Thyroid gland (tissue), 4 donors: ENCODE measurements at regions not wholly inside any gene's neighbourhood (a gene's known extent, or its start where the extent isn't known, plus 50 kb on each side); places are given as distances from the start of the nearest gene placed in this dataset.
"Not testable (repeated sequence)": the region's sequence is repeated elsewhere in the genome, so short reads cannot be mapped to it uniquely, and the experiment has no call there.

Experiments used
- DNase-seq, 2 donors: peaks; one replicate each; pipeline ENCODE4 v3.0.0-alpha.2; 2019
- H3K27ac ChIP-seq, 3 donors: fragments of 200-600 bp; sonication (generic); 1 replicate in 2 of 3; 2 replicates in 1 of 3; pipeline ENCODE4 v1.5.1; 2016 to 2019; ENCODE audit warnings: mild to moderate bottlenecking in 1 of 3, moderate library complexity in 1 of 3
- H3K27me3 ChIP-seq: fragments of 200-600 bp; sonication (generic); one replicate; pipeline ENCODE4 v1.5.1; 2019
- H3K36me3 ChIP-seq, 2 donors: fragments of 200-600 bp; sonication (generic); one replicate each; pipeline ENCODE4 v1.5.1; 2016 to 2019
- H3K4me1 ChIP-seq, 2 donors: fragments of 200-600 bp; sonication (generic); one replicate each; pipeline ENCODE4 v1.5.1; 2017 to 2019
- H3K4me3 ChIP-seq, 3 donors: fragments of 200-600 bp; sonication (generic); replicated peaks in 1 of 3; 1 replicate in 2 of 3; 2 replicates in 1 of 3; pipeline ENCODE4 v1.5.1; 2016; ENCODE audit warnings: mild to moderate bottlenecking in 1 of 3
- H3K9me3 ChIP-seq: fragments of 200-600 bp; sonication (generic); one replicate; pipeline ENCODE4 v1.5.1; 2017
- POLR2A ChIP-seq, 2 donors: fragments of 450-650 bp; IDR thresholded peaks; one replicate each; pipeline ENCODE4 v1.6.1; 2017; ENCODE audit warnings: antibody characterized with exemption in 2 of 2, mild to moderate bottlenecking in 2 of 2, moderate library complexity in 1 of 2
- WGBS, 2 donors: methylation state at CpG; one replicate each; pipeline ENCODE4 v1.1.5; 2017; 5-methylcytosine and 5-hydroxymethylcytosine counted together
- intact Hi-C: fragments of 100-400 bp; cut with DNase I; formaldehyde crosslinking; loops from one replicate; pipeline ENCODE4 v1.15.1; 2023
- TF ChIP-seq, protein P1 (sequence below), 6 experiments: fragments of 200-600 bp in 3 of 6; fragments of 450-650 bp in 3 of 6; sonication (generic) in 3 of 6; IDR thresholded peaks; one replicate each; pipeline ENCODE4 v1.5.1; 2016 to 2019; ENCODE audit warnings: antibody characterized with exemption in 6 of 6, mild to moderate bottlenecking in 2 of 6, inconsistent platforms in 1 of 6, moderate library complexity in 1 of 6

DNA sequence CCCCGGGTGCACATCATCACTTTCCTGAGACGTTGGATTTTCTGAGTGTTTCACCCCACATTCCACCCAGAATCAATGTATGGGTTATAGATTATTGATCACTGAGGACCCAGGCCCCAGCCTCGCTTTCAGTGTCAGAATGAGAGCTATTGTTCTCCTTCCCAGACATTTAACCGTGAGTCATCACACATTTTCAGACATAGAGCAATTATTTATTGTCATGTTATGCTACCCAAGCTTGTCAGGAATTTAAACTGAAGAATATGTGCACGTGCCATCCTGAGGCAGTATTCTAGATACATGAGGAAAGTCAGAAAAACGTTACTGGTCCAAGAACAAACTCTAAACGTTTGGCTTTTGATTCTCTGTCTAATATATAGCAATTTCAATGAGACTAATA is 276.6 kb upstream of the ZNF507 start:
- Histone ChIP-seq H3K27ac (no peak overlapping the region), H3K4me1 (no peaks in the 10 kb centered on the region), H3K9me3 (no peaks in the 10 kb centered on the region), H3K27me3 (no peaks in the 10 kb centered on the region), H3K36me3 (no peaks in the 10 kb centered on the region), H3K4me3 (no peak overlapping the region)
- 64 to 76% methylated on average over 7 of the region's 7 CpGs for WGBS, 2 donors
- no peak for DNase-seq
- TF ChIP-seq, protein P1, sequence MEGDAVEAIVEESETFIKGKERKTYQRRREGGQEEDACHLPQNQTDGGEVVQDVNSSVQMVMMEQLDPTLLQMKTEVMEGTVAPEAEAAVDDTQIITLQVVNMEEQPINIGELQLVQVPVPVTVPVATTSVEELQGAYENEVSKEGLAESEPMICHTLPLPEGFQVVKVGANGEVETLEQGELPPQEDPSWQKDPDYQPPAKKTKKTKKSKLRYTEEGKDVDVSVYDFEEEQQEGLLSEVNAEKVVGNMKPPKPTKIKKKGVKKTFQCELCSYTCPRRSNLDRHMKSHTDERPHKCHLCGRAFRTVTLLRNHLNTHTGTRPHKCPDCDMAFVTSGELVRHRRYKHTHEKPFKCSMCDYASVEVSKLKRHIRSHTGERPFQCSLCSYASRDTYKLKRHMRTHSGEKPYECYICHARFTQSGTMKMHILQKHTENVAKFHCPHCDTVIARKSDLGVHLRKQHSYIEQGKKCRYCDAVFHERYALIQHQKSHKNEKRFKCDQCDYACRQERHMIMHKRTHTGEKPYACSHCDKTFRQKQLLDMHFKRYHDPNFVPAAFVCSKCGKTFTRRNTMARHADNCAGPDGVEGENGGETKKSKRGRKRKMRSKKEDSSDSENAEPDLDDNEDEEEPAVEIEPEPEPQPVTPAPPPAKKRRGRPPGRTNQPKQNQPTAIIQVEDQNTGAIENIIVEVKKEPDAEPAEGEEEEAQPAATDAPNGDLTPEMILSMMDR (IDR thresholded peaks at IDR 0.05), result no peak
- no peak for TF ChIP-seq POLR2A (IDR thresholded peaks at IDR 0.05)
- intact Hi-C loops, result no loop called here

DNA sequence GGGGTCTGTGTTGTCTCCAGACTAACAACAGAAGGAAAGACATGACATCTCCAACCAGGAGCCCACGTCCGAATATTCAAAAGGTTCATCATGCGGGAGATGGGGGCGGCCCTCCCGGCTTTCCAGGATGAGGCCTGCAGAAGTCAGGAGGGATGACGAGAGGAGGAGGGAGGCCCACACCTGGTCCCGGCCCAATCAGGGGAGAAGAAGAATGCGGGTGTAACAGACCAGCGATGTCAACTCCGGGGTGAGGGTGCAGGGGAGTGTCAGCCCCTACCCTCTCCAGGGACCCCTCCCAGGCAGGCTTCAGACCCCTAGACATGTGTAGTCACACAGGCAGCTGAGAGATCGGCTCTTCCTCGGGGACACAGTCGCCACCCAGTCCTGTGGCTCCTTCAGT is 275.3 kb upstream of the ZNF507 start:
- WGBS, 2 donors, result 85% methylated on average over 13 of the region's 13 CpGs
- Histone ChIP-seq H3K4me3 (no peak overlapping the region), H3K9me3 (no peaks in the 10 kb centered on the region), H3K27ac (no peak overlapping the region), H3K27me3 (no peaks in the 10 kb centered on the region), H3K4me1 (no peaks in the 10 kb centered on the region), H3K36me3 (no peaks in the 10 kb centered on the region)
- DNase-seq, result no peak
- TF ChIP-seq, protein P1 (IDR thresholded peaks at IDR 0.05), result no peak
- TF ChIP-seq POLR2A (IDR thresholded peaks at IDR 0.05), result no peak
- intact Hi-C loops, result no loop called here

DNA sequence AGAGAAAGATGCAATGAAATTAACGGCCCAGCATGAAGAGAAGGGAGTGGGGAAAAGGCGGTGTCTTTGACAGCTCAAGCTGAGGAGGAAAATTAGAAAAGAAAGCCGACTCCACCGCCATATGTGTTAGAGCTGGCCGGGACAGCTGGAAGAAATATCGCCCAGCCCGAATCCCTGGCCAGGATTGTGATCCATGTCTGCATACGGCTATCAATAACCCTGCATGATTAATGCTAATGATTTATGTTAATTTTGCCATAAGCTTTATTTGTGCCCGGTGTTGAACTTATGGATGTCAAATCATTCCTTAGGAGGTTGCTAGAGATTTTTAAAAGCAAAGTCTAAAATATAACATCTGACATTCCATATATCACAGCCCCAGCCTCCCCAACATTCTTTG is 263.4 kb upstream of the ZNF507 start:
- TF ChIP-seq, protein P1 (IDR thresholded peaks at IDR 0.05), result no peak
- TF ChIP-seq POLR2A (IDR thresholded peaks at IDR 0.05), result no peak
- no peaks in the 10 kb centered on the region for H3K27me3 ChIP-seq
- DNase-seq, result no peak
- no peak overlapping the region for H3K27ac ChIP-seq
- WGBS, 2 donors, result 78 to 82% methylated on average over 9 of the region's 9 CpGs
- no peaks in the 10 kb centered on the region for H3K36me3 ChIP-seq
- no peaks in the 10 kb centered on the region for H3K9me3 ChIP-seq
- no peaks in the 10 kb centered on the region for H3K4me1 ChIP-seq
- intact Hi-C loops, result no loop called here
- H3K4me3 ChIP-seq, result no peak overlapping the region

DNA sequence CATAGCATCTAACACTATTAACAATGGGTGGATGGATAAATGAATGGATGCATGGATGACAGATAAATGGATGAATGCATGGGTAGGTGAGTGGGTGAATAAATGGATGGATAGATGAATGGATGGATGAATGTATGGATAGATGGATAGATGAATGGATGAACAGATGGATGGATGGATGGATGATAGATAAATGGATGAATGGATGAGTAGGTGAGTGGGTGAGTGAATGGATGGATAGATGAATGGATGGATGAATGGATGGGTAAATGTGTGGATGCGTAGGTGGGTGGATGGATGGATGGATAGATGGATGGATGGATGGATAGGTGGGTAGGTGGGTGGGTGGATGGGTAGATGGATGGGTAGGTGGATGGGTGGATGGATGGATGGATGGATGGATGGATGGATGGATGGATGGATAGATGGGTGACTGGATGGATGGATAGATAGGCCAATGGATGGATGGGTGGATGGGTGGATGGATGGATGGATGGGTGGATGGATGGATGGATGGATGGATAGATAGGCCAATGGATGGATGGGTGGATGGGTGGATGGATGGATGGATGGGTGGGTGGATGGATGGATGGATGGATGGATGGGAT is 260.6 kb upstream of the ZNF507 start:
- 83 to 91% methylated on average over 1 of the region's 1 CpG for WGBS, 2 donors
- H3K9me3 ChIP-seq, H3K36me3 ChIP-seq, H3K4me1 ChIP-seq, H3K27me3 ChIP-seq, intact Hi-C loops, H3K27ac ChIP-seq, DNase-seq, H3K4me3 ChIP-seq: not testable (repeated sequence)

DNA sequence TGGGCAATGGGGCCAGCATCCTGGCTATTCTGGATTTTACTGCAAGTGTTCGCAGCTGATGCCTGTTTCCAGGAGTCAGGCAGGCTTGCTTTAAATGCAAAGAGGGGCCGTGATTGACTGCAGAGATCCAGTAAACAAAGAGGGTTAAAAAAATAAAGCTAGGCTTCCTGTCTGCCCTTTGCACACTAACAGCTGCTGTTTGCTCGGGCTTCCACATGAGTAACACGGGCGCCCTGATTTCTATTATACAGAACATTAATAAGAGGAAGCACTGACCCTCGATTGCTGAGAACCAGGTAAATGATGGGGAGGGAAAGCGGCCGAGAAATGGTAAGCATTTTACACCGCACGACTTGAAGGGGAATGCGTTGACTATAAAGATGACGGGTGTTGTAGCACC is 254.2 kb upstream of the ZNF507 start:
- H3K9me3 ChIP-seq, result no peaks in the 10 kb centered on the region

More for the DNA sequence above, 254.2 kb upstream of the ZNF507 start:
- DNase-seq, result no peak
- H3K4me3 ChIP-seq, result no peak overlapping the region
- H3K27ac ChIP-seq, result no peak overlapping the region
- H3K36me3 ChIP-seq, result no peaks in the 10 kb centered on the region
- H3K27me3 ChIP-seq, result no peaks in the 10 kb centered on the region
- intact Hi-C loops, result no loop called here
- H3K4me1 ChIP-seq, result no peaks in the 10 kb centered on the region
- 43 to 44% methylated on average over 12 of the region's 12 CpGs for WGBS, 2 donors
- TF ChIP-seq POLR2A (IDR thresholded peaks at IDR 0.05), result no peak
- TF ChIP-seq, protein P1 (IDR thresholded peaks at IDR 0.05), result no peak
